K562 (cell line): ENCODE measurements at regions not wholly inside any gene's neighbourhood (a gene's known extent, or its start where the extent isn't known, plus 50 kb on each side); places are given as distances from the start of the nearest gene placed in this dataset.

Experiments used
- BCL6 ChIP-seq: fragments of 250-450 bp; sonication (Bioruptor Pico); IDR thresholded peaks from 2 replicates; pipeline ENCODE4 v1.4.0; 2020
- KDM5B ChIP-seq: fragments of 200-600 bp; sonication (generic); IDR thresholded peaks from 2 replicates; pipeline ENCODE4 v1.6.1; 2012; ENCODE audit warnings: low read depth, mild to moderate bottlenecking, moderate library complexity, low read length, control low read depth, inconsistent platforms; ENCODE audit not compliant: insufficient replicate concordance
- PRMT5 ChIP-seq: sonication (generic); formaldehyde crosslinking; IDR thresholded peaks from 2 replicates; pipeline ENCODE4 v1.5.0; 2020; ENCODE audit warnings: missing genetic modification reagents
- SIN3A ChIP-seq, 2 experiments: fragments of 150-350 bp in 1 of 2; IDR thresholded peaks; 2 replicates each; pipeline ENCODE4 v1.6.1; 2011 to 2016; ENCODE audit warnings: borderline replicate concordance in 2 of 2, low read depth in 2 of 2, low read length in 2 of 2, mild to moderate bottlenecking in 2 of 2, moderate library complexity in 2 of 2; ENCODE audit not compliant: control insufficient read depth in 1 of 2
- SRF ChIP-seq, 2 experiments: fragments of 250-450, 450-650 bp in 1 of 2; sonication (Bioruptor Pico) in 1 of 2; sonication (generic) in 1 of 2; formaldehyde crosslinking; IDR thresholded peaks; 2 replicates each; pipeline versions ENCODE4 v1.5.0 to v1.5.1; 2020 to 2022; ENCODE audit warnings: mild to moderate bottlenecking in 1 of 2, missing genetic modification reagents in 1 of 2
- STAT5A ChIP-seq: IDR thresholded peaks from 2 replicates; pipeline ENCODE4 v1.6.1; 2012; ENCODE audit warnings: low read length, inconsistent platforms, borderline replicate concordance
- ZNF518B ChIP-seq: fragments of 250-450 bp; sonication (Bioruptor Pico); IDR thresholded peaks from 2 replicates; pipeline ENCODE4 v1.5.0; 2021; ENCODE audit warnings: mild to moderate bottlenecking, moderate library complexity
- TF ChIP-seq, protein P1 (sequence below): IDR thresholded peaks from 2 replicates; pipeline ENCODE4 v1.6.1; 2011; ENCODE audit not compliant: insufficient read length; ENCODE audit errors: extremely low read depth
- TF ChIP-seq, protein P2 (sequence below): sonication (generic); formaldehyde crosslinking; IDR thresholded peaks from 2 replicates; pipeline ENCODE4 v1.8.1; 2023; ENCODE audit warnings: mild to moderate bottlenecking, missing genetic modification reagents

- TF ChIP-seq, protein P1, sequence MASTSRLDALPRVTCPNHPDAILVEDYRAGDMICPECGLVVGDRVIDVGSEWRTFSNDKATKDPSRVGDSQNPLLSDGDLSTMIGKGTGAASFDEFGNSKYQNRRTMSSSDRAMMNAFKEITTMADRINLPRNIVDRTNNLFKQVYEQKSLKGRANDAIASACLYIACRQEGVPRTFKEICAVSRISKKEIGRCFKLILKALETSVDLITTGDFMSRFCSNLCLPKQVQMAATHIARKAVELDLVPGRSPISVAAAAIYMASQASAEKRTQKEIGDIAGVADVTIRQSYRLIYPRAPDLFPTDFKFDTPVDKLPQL: no peak
- TF ChIP-seq STAT5A (peak; percentile 32; the same call in 1 of the 2 replicates), SIN3A (IDR thresholded peaks at IDR 0.05; ENCODE audit: borderline replicate concordance in 2 of 2, control insufficient read depth in 1 of 2, low read depth in 2 of 2, low read length in 2 of 2) (no peak), SRF (CRISPR knock-in tag; IDR thresholded peaks at IDR 0.05) (peak in 1 of 2 experiments; percentile 43; a peak in 1 of 4 replicates), BCL6 (no peak), KDM5B (no peak), PRMT5 (CRISPR knock-in tag) (no peak), ZNF518B (CRISPR knock-in tag) (no peak)
- TF ChIP-seq, protein P2, sequence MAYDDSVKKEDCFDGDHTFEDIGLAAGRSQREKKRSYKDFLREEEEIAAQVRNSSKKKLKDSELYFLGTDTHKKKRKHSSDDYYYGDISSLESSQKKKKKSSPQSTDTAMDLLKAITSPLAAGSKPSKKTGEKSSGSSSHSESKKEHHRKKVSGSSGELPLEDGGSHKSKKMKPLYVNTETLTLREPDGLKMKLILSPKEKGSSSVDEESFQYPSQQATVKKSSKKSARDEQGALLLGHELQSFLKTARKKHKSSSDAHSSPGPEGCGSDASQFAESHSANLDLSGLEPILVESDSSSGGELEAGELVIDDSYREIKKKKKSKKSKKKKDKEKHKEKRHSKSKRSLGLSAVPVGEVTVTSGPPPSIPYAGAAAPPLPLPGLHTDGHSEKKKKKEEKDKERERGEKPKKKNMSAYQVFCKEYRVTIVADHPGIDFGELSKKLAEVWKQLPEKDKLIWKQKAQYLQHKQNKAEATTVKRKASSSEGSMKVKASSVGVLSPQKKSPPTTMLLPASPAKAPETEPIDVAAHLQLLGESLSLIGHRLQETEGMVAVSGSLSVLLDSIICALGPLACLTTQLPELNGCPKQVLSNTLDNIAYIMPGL (CRISPR knock-in tag): no peak
Measured at GRCh38 chr4:10239982-10240654, 123.5 kb upstream of the WDR1 start (continued).
